ENCODE measurements at regions not wholly inside any gene's neighbourhood (a gene's known extent, or its start where the extent isn't known, plus 50 kb on each side); places are given as distances from the start of the nearest gene placed in this dataset.

DNA sequence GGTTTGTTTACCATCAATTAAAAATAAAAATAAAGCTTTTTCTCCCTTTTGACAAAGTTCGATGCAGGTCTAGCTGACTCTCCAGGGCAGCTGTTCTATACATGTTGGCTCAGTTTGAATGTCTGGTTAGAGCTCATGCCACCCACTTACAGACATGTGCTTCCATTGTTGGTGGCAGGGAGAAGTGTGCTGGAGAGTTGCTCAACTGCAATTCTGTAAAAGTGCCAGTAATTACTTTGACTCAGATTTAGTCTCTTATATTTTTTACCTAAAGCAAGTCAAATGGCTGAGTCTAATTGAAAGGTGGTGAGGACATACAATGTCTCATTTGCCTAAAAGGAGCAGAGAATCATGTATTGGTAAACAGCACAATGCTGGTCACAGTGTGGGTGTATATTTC is 609.1 kb upstream of the SYT4 start:
- ATAC-seq = no peak
- H3K27ac Mint-ChIP-seq = no peak overlapping the region
- H3K4me1 Mint-ChIP-seq (ENCODE audit: low read depth) = no peaks in the 10 kb centered on the region
- CTCF ChIA-PET = no interaction called here
- DNase-seq = no peak
- H3K4me3 Mint-ChIP-seq = no peak overlapping the region
- no peaks in the 10 kb centered on the region for H3K9me3 Mint-ChIP-seq (ENCODE audit: insufficient read depth)
- POLR2A ChIA-PET = no interaction called here
- H3K36me3 Mint-ChIP-seq (ENCODE audit: low read depth) = no peaks in the 10 kb centered on the region
- no peaks in the 10 kb centered on the region for H3K27me3 Mint-ChIP-seq (ENCODE audit: low read depth)

DNA sequence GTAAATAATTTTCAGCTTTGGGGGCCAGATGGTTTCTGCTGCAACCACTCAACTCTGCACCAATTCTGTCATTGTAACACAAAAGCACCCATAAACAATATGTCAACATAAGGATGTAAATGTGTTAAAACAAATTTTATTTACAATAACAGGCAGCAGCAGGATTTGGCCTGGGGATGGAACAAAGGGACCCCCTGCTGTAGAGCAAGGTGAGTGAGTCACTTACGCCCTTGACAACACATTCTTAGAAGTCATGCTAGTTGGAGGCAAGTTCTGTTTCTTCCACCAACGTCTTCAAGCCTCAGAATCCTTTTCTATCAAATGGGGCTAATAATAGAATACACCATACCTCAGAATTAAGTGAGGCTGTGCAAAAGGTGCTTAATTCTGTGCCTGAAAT is 610.2 kb upstream of the SYT4 start:
- ChIA-PET CTCF (no interaction called here), POLR2A (no interaction called here)
- Mint-ChIP-seq H3K27me3 (ENCODE audit: low read depth) (no peaks in the 10 kb centered on the region), H3K36me3 (ENCODE audit: low read depth) (no peaks in the 10 kb centered on the region), H3K27ac (no peak overlapping the region), H3K4me1 (ENCODE audit: low read depth) (no peaks in the 10 kb centered on the region), H3K4me3 (no peak overlapping the region), H3K9me3 (ENCODE audit: insufficient read depth) (no peaks in the 10 kb centered on the region)
- DNase-seq = no peak
- no peak for ATAC-seq

DNA sequence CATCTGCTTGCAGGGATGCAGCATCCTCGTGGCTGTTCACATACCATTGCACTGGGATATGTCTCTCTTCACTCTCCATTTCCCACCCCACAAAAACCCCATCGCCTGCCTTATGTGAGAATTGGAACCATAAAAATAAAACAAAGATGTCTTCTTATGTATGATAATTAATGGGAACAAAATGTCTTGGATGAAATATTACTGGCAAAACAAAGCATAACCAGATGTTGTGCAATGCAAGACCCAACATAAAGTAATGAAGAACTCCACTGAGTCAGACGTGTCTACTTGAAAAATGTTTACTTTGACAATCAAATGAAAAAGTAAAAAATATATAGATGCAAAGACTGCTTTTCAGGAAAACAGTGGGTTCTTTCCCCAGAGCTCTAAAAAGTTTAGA is 611.3 kb upstream of the SYT4 start:
- Mint-ChIP-seq H3K27ac (no peak overlapping the region), H3K36me3 (ENCODE audit: low read depth) (no peaks in the 10 kb centered on the region), H3K4me3 (no peak overlapping the region), H3K9me3 (ENCODE audit: insufficient read depth) (no peaks in the 10 kb centered on the region), H3K27me3 (ENCODE audit: low read depth) (no peaks in the 10 kb centered on the region), H3K4me1 (ENCODE audit: low read depth) (no peaks in the 10 kb centered on the region)
- DNase-seq (no peak), ATAC-seq (no peak)
- POLR2A ChIA-PET = no interaction called here
- CTCF ChIA-PET = no interaction called here

DNA sequence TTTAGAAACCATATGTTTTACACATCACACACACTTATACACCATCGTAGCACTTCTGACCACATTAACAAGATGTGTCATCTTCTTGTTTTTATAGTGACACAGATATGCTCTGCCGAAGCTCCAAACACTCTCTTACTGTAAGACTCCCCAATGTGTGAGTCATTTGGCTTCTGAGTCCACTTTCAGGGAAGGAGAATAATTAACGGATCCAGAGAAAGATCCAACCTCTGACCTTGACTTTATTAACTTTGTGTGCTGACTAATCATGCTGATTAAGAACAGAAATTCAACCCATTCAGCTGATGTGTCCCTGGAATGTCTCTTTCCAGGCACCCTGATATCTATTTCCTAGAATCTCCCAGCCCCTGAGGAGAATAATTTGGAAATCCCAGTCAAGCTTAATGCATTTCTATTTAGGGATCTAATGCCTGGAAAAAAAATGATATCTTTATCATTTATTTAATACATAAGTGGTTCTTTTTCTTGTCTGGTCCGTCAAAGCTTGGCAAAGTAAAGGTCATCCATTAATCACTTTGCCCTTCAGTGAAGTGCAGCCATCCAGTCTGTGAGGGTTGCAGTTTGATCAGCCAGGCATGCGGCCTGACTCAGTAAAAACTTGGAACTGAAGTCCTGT is 615.8 kb upstream of the SYT4 start:
- Mint-ChIP-seq H3K27me3 (ENCODE audit: low read depth) (no peaks in the 10 kb centered on the region), H3K36me3 (ENCODE audit: low read depth) (no peaks in the 10 kb centered on the region), H3K4me3 (no peak overlapping the region), H3K4me1 (ENCODE audit: low read depth) (no peaks in the 10 kb centered on the region), H3K27ac (no peak overlapping the region), H3K9me3 (ENCODE audit: insufficient read depth) (no peaks in the 10 kb centered on the region)
- DNase-seq (no peak), ATAC-seq (no peak)
- CTCF ChIA-PET = no interaction called here
- POLR2A ChIA-PET = no interaction called here

DNA sequence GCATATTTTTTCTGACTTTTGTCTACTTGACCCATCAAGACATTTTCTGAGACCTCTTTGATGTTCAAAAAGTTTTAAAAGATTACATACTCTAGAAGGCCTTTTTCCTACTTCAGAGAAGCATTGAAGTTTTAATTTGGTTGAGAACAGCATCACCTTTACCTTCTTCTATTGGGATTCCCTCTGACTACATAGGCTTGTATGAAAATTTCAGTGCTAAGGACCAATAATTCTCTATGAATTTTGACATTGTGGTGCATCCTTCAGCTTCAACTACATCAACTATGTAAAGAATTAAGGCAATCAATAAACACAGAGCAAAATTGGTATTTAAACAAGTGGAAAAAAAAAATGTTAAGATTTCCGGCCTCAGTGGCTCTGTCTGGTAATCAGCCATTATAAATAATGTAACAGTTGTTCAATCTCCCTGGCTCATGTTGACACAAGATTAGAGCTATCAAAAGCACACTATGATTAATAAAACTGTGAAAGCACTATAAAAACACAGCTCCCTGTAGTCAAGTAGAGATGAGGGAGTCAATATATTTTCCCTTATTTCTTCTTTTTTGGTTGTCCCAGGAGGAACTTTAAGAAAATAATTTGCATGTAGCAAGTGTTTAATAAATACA is 627.0 kb upstream of the SYT4 start:
- Mint-ChIP-seq H3K4me1 (ENCODE audit: low read depth) (no peaks in the 10 kb centered on the region), H3K27me3 (ENCODE audit: low read depth) (no peaks in the 10 kb centered on the region), H3K9me3 (ENCODE audit: insufficient read depth) (no peaks in the 10 kb centered on the region), H3K27ac (no peak overlapping the region), H3K36me3 (ENCODE audit: low read depth) (no peaks in the 10 kb centered on the region), H3K4me3 (no peak overlapping the region)
- CTCF ChIA-PET = no interaction called here
- POLR2A ChIA-PET = no interaction called here
- DNase-seq (no peak), ATAC-seq (no peak)

DNA sequence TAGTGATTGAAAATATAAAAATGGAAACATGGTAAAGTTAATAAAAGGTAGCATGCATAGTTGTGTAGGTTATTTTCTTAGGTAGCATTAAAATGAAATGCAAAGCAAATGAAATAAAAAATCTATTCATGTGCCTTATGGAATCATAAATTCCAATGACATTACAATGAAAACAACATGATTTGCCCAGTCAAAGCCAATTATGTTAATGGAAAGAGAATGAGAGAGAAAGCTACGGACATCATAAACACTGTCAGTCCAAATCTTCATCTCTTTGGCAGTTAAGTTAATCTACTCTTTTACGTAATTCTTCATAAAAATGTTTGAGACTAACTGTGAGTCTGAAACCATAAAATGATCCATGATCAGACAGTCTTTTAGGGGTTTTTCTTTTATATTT is 636.7 kb upstream of the SYT4 start:
- no peak overlapping the region for H3K27ac Mint-ChIP-seq
- CTCF ChIA-PET = no interaction called here
- POLR2A ChIA-PET = no interaction called here
- no peaks in the 10 kb centered on the region for H3K4me1 Mint-ChIP-seq (ENCODE audit: low read depth)
- DNase-seq = no peak
- no peak for ATAC-seq
- H3K36me3 Mint-ChIP-seq (ENCODE audit: low read depth) = no peaks in the 10 kb centered on the region
- H3K9me3 Mint-ChIP-seq (ENCODE audit: insufficient read depth) = no peaks in the 10 kb centered on the region
- H3K27me3 Mint-ChIP-seq (ENCODE audit: low read depth) = no peaks in the 10 kb centered on the region
- H3K4me3 Mint-ChIP-seq = no peak overlapping the region

DNA sequence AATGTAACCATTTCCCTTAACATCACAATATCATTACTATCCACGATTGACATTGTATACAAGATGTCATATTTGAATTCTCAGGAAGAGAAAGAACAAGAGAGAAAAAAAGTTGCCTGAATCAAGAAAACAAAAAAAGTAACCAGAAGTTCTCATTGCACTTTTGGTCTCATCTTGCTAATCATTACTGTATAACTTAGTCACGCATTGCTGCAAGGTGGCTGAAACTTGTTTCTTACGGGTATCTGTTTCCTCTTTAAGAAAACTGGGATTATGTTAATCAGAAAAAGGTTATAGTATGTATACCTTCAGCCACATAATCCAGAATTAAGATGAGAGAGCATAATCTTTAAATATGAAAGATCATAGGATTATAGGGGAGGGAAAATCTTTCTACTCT is 639.7 kb upstream of the SYT4 start:
- Mint-ChIP-seq H3K4me3 (no peak overlapping the region), H3K27ac (no peak overlapping the region), H3K36me3 (ENCODE audit: low read depth) (no peaks in the 10 kb centered on the region), H3K9me3 (ENCODE audit: insufficient read depth) (no peaks in the 10 kb centered on the region), H3K27me3 (ENCODE audit: low read depth) (no peaks in the 10 kb centered on the region), H3K4me1 (ENCODE audit: low read depth) (no peaks in the 10 kb centered on the region)
- ChIA-PET POLR2A (no interaction called here), CTCF (no interaction called here)
- ATAC-seq = no peak
- no peak for DNase-seq

DNA sequence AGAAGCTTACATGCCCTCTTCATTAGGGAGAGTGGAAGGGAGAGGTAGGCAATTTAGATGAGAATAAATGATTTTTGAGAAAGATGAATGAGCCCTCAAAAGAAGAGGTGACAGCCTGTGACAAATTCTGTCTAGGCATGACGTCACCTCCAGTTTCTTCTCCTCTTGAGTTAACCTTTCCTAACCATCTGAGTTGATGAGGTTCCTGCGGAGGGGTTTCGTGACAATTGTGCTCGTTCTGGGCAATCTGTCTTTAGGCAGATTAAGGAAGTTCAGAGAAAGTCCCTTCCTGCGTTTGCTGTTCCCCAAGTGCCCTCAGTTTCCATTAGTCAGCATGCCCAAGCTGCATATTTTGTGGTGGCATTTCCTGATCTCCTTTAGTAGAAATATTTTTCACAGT is 640.2 kb upstream of the SYT4 start:
- DNase-seq = no peak
- Mint-ChIP-seq H3K4me1 (ENCODE audit: low read depth) (no peaks in the 10 kb centered on the region), H3K27me3 (ENCODE audit: low read depth) (no peaks in the 10 kb centered on the region), H3K27ac (no peak overlapping the region), H3K9me3 (ENCODE audit: insufficient read depth) (no peaks in the 10 kb centered on the region), H3K4me3 (no peak overlapping the region), H3K36me3 (ENCODE audit: low read depth) (no peaks in the 10 kb centered on the region)
- ChIA-PET CTCF (no interaction called here), POLR2A (no interaction called here)
- ATAC-seq = no peak

DNA sequence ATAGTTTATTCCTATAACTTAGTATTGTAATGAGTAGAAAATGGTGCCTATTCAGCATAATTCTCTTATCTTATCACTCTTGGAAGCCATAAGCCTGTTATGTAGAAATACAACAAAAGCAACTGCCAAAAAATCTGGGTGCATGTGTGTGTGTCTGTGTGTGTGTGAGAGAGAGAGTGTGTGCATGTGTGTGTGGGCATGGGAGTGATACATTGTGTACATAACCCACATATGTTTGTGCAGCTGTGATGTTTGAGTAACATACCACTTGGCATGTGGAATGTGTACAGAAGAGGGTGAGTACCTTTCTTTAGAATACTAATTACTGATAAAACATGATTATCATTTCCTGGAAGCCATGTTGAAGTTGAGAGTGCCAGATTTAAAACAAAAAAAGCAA is 642.3 kb upstream of the SYT4 start:
- ATAC-seq (no peak), DNase-seq (no peak)
- Mint-ChIP-seq H3K4me1 (ENCODE audit: low read depth) (no peaks in the 10 kb centered on the region), H3K36me3 (ENCODE audit: low read depth) (no peaks in the 10 kb centered on the region), H3K4me3 (no peak overlapping the region), H3K27ac (no peak overlapping the region), H3K9me3 (ENCODE audit: insufficient read depth) (no peaks in the 10 kb centered on the region), H3K27me3 (ENCODE audit: low read depth) (no peaks in the 10 kb centered on the region)
- CTCF ChIA-PET = no interaction called here
- POLR2A ChIA-PET = no interaction called here

DNA sequence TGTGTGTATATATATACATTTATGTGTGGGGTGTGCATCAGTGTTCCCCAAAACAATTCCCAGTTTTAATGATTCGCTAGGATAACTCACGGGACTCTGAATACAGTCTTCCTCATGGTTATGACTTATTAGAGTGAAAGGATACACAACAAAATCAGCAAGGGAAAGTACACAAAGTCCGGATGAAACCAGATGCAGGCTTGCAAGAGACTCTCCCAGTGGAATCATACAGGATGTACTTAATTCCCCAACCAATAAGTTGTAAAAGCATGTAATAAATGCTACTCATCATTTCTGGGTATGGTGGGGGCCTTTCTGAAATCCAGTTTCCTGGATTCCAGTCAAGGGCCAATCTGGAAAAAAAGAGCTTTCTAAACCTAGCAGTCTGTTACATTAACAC is 654.1 kb upstream of the SYT4 start:
- no peak overlapping the region for H3K4me3 Mint-ChIP-seq

DNA sequence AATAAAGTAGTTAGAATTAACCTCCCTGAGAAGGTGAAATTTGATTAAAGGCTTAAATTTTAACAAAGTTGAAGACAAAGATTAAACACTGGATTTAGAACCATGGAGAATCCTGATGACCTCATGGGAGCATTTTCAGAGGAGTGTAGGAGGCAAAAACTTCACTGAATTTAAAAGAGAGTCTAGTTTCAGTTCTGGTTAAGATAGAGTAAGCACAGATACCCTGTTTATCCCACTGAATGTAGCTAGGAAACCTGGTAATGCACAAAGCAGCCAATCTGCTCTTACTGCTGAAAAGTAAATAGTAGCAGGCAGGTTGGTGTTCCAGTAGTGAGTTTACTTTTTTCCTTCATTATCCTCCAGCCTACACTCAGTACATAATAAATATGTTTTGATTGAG is 654.9 kb upstream of the SYT4 start:
- H3K27me3 Mint-ChIP-seq (ENCODE audit: low read depth) = no peaks in the 10 kb centered on the region
- no peak for DNase-seq
- H3K4me1 Mint-ChIP-seq (ENCODE audit: low read depth) = no peaks in the 10 kb centered on the region
- CTCF ChIA-PET = no interaction called here
- no peak overlapping the region for H3K4me3 Mint-ChIP-seq
- H3K36me3 Mint-ChIP-seq (ENCODE audit: low read depth) = no peaks in the 10 kb centered on the region
- POLR2A ChIA-PET = no interaction called here
- no peaks in the 10 kb centered on the region for H3K9me3 Mint-ChIP-seq (ENCODE audit: insufficient read depth)
- no peak for ATAC-seq
- no peak overlapping the region for H3K27ac Mint-ChIP-seq

More for the DNA sequence above, 654.1 kb upstream of the SYT4 start:
- ATAC-seq (no peak), DNase-seq (no peak)
- ChIA-PET CTCF (no interaction called here), POLR2A (no interaction called here)
- Mint-ChIP-seq H3K27me3 (ENCODE audit: low read depth) (no peaks in the 10 kb centered on the region), H3K27ac (no peak overlapping the region), H3K4me1 (ENCODE audit: low read depth) (no peaks in the 10 kb centered on the region), H3K36me3 (ENCODE audit: low read depth) (no peaks in the 10 kb centered on the region), H3K9me3 (ENCODE audit: insufficient read depth) (no peaks in the 10 kb centered on the region)

DNA sequence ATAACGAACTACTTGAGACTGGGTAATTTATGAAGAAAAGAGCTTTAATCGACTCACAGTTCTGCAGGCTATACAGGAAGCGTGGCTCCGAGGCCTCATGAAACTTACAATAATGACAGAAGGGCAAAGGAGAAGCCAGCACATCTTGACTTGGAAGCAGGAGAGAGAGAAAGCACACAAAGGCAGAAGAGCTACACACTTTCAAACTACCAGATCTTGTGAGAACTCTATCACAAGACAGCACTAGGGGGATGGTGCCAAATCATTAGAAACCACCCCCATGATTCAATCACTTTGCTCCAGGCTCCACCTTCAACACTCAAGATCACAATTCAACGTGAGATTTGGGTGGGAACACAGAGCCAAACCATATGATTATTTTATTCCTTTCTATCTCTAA is 655.9 kb upstream of the SYT4 start:
- CTCF ChIA-PET = no interaction called here
- no peaks in the 10 kb centered on the region for H3K36me3 Mint-ChIP-seq (ENCODE audit: low read depth)
- no peak overlapping the region for H3K4me3 Mint-ChIP-seq
- no peak overlapping the region for H3K27ac Mint-ChIP-seq
- H3K9me3 Mint-ChIP-seq (ENCODE audit: insufficient read depth) = no peaks in the 10 kb centered on the region
- POLR2A ChIA-PET = no interaction called here
- ATAC-seq = no peak
- H3K4me1 Mint-ChIP-seq (ENCODE audit: low read depth) = no peaks in the 10 kb centered on the region
- no peaks in the 10 kb centered on the region for H3K27me3 Mint-ChIP-seq (ENCODE audit: low read depth)
- no peak for DNase-seq

DNA sequence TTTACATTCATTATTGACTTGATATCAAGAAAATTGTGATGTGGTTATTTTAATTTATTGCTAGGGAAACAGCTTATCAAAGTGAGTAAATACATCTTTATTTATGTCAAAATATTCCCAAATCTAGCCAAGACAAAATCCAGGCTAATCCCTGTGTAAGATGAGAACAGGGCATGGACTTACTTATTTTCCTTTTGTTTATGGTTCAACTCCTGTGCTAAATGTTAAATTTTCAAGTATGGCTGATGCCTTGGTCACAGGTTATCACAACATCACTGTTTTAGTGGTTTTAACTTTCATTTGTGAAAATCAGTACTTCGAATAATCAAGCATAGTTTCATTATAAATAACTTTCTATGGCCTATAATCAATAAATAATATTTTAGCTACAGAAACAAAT is 657.0 kb upstream of the SYT4 start:
- no peak overlapping the region for H3K27ac Mint-ChIP-seq
- no peaks in the 10 kb centered on the region for H3K4me1 Mint-ChIP-seq (ENCODE audit: low read depth)
- no peaks in the 10 kb centered on the region for H3K36me3 Mint-ChIP-seq (ENCODE audit: low read depth)
- DNase-seq (no peak), ATAC-seq (no peak)
- CTCF ChIA-PET = no interaction called here
- H3K4me3 Mint-ChIP-seq = no peak overlapping the region
- peaks cover under 1% of the 10 kb centered on the region for H3K9me3 Mint-ChIP-seq (ENCODE audit: insufficient read depth)
- H3K27me3 Mint-ChIP-seq (ENCODE audit: low read depth) = no peaks in the 10 kb centered on the region
- POLR2A ChIA-PET = no interaction called here
